RKO (cell line): ENCODE measurements at regions not wholly inside any gene's neighbourhood (a gene's known extent, or its start where the extent isn't known, plus 50 kb on each side); places are given as distances from the start of the nearest gene placed in this dataset.
"Not testable (repeated sequence)": the region's sequence is repeated elsewhere in the genome, so short reads cannot be mapped to it uniquely, and the experiment has no call there.

Experiments used
- DNase-seq: peaks from one replicate; pipeline ENCODE4 v3.0.0-alpha.2; 2016; ENCODE audit warnings: low spot score

GRCh38 chr7:150046290-150047194 lies 172.8 kb downstream of the ATP6V0E2 start:
- not testable (repeated sequence) for DNase-seq

GRCh38 chr7:150047329-150047728 lies 173.6 kb downstream of the ATP6V0E2 start:
- not testable (repeated sequence) for DNase-seq

- DNase-seq, result not testable (repeated sequence)
These were observed 174.0 kb downstream of the ATP6V0E2 start for GRCh38 chr7:150047772-150048171.

GRCh38 chr7:150048244-150049011 lies 174.7 kb downstream of the ATP6V0E2 start:
- DNase-seq, result not testable (repeated sequence)

- DNase-seq, result not testable (repeated sequence)
These were observed 175.4 kb downstream of the ATP6V0E2 start for GRCh38 chr7:150049012-150049655.

GRCh38 chr7:150053396-150053795 lies 179.6 kb downstream of the ATP6V0E2 start:
- DNase-seq, result not testable (repeated sequence)

GRCh38 chr7:150054242-150054641 lies 180.5 kb downstream of the ATP6V0E2 start:
- not testable (repeated sequence) for DNase-seq

GRCh38 chr7:150060259-150061221 lies 186.8 kb downstream of the ATP6V0E2 start:
- DNase-seq, result not testable (repeated sequence)

GRCh38 chr7:150063195-150063594 lies 189.4 kb downstream of the ATP6V0E2 start:
- DNase-seq, result not testable (repeated sequence)

- DNase-seq, result not testable (repeated sequence)
These were observed 196.0 kb downstream of the ATP6V0E2 start for GRCh38 chr7:150069555-150070313.

GRCh38 chr7:150077543-150077942 lies 203.8 kb downstream of the ATP6V0E2 start:
- DNase-seq, result not testable (repeated sequence)

GRCh38 chr7:150081865-150082264 lies 208.1 kb downstream of the ATP6V0E2 start:
- not testable (repeated sequence) for DNase-seq

- not testable (repeated sequence) for DNase-seq
These were observed 211.0 kb downstream of the ATP6V0E2 start for GRCh38 chr7:150084724-150085123.

- DNase-seq, result not testable (repeated sequence)
These were observed 213.7 kb downstream of the ATP6V0E2 start for GRCh38 chr7:150087478-150087877.

GRCh38 chr7:150089139-150089538 lies 215.4 kb downstream of the ATP6V0E2 start:
- DNase-seq, result not testable (repeated sequence)

GRCh38 chr7:150090776-150091175 lies 217.0 kb downstream of the ATP6V0E2 start:
- DNase-seq, result not testable (repeated sequence)

- not testable (repeated sequence) for DNase-seq
These were observed 220.1 kb downstream of the ATP6V0E2 start for GRCh38 chr7:150093897-150094296.

GRCh38 chr7:150096213-150096994 lies 222.6 kb downstream of the ATP6V0E2 start:
- not testable (repeated sequence) for DNase-seq

- not testable (repeated sequence) for DNase-seq
These were observed 224.6 kb upstream of the LRRC61 start for GRCh38 chr7:150098592-150098991.
